NT2/D1 (cell line): ENCODE measurements at regions not wholly inside any gene's neighbourhood (a gene's known extent, or its start where the extent isn't known, plus 50 kb on each side); places are given as distances from the start of the nearest gene placed in this dataset.

ENCODE experiments used
- DNase-seq: peaks from one replicate; pipeline ENCODE4 v3.0.0-alpha.2; 2011; ENCODE audit warnings: low read depth, low spot score
- H3K27me3 ChIP-seq: 2 replicates; pipeline ENCODE4 v1.6.0; 2011; ENCODE audit warnings: mild to moderate bottlenecking; ENCODE audit not compliant: insufficient read length, insufficient read depth
- H3K36me3 ChIP-seq: 2 replicates; pipeline ENCODE4 v1.6.1; 2011; ENCODE audit warnings: mild to moderate bottlenecking, low read length, mixed read lengths; ENCODE audit not compliant: insufficient read depth, insufficient read length
- H3K4me1 ChIP-seq: 2 replicates; pipeline ENCODE4 v1.5.1; 2011; ENCODE audit not compliant: insufficient read depth, insufficient read length
- H3K4me3 ChIP-seq: 2 replicates; pipeline ENCODE4 v1.5.1; 2011; ENCODE audit warnings: low read depth; ENCODE audit not compliant: insufficient read length
- H3K9ac ChIP-seq: 2 replicates; pipeline ENCODE4 v1.6.0; 2011; ENCODE audit warnings: low read depth; ENCODE audit not compliant: insufficient read length
- H3K9me3 ChIP-seq: 2 replicates; pipeline ENCODE4 v1.5.1; 2011; ENCODE audit warnings: mild to moderate bottlenecking, low read length; ENCODE audit not compliant: insufficient read depth
- SUZ12 ChIP-seq: IDR thresholded peaks from 2 replicates; pipeline ENCODE4 v1.6.1; 2011; ENCODE audit not compliant: insufficient read length, insufficient read depth; ENCODE audit errors: extremely low read depth
- YY1 ChIP-seq: IDR thresholded peaks from 2 replicates; pipeline ENCODE4 v1.6.1; 2011; ENCODE audit not compliant: insufficient read length, insufficient read depth
- ZNF274 ChIP-seq: IDR thresholded peaks from 2 replicates; pipeline ENCODE4 v1.6.1; 2011; ENCODE audit warnings: mild to moderate bottlenecking, low read depth, low read length

DNA sequence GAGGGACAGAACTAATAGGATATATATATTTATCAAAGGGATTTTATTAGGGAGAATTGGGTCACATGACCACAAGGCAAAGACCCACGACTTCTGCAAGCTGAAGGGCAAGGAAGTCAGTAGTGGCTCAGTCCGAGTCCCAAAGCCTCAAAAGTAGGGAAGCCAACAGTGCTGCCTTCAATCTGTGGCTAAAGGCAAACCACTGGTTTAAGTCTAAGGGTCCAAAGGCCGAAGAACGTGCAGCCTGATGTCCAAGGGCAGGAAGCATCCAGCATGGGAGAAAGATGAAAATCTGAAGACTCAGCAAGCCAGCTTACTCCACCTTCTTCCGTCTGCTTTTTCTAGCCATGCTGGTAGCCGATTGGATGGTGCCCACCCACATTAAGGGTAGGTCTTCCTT, 157.9 kb upstream of the CRY1 start:
- Histone ChIP-seq H3K4me3 (no peak overlapping the region), H3K27me3 (no peaks in the 10 kb centered on the region), H3K9ac (no peak overlapping the region), H3K9me3 (no peaks in the 10 kb centered on the region), H3K36me3 (no peaks in the 10 kb centered on the region), H3K4me1 (no peaks in the 10 kb centered on the region)
- DNase-seq: no peak
- no peak for TF ChIP-seq YY1
- TF ChIP-seq SUZ12: no peak
- no peak for TF ChIP-seq ZNF274

- no peak overlapping the region for H3K4me3 ChIP-seq
- no peaks in the 10 kb centered on the region; the same call in 1 of the 2 replicates for H3K9me3 ChIP-seq
- H3K27me3 ChIP-seq: no peaks in the 10 kb centered on the region
- no peak overlapping the region for H3K9ac ChIP-seq
- H3K36me3 ChIP-seq: no peaks in the 10 kb centered on the region
- no peak for TF ChIP-seq YY1
- no peak for TF ChIP-seq ZNF274
- TF ChIP-seq SUZ12: no peak
- DNase-seq: no peak
- H3K4me1 ChIP-seq: no peaks in the 10 kb centered on the region
Observed at GRCh38 chr12:107253361-107253760, 160.0 kb upstream of the CRY1 start.

DNA sequence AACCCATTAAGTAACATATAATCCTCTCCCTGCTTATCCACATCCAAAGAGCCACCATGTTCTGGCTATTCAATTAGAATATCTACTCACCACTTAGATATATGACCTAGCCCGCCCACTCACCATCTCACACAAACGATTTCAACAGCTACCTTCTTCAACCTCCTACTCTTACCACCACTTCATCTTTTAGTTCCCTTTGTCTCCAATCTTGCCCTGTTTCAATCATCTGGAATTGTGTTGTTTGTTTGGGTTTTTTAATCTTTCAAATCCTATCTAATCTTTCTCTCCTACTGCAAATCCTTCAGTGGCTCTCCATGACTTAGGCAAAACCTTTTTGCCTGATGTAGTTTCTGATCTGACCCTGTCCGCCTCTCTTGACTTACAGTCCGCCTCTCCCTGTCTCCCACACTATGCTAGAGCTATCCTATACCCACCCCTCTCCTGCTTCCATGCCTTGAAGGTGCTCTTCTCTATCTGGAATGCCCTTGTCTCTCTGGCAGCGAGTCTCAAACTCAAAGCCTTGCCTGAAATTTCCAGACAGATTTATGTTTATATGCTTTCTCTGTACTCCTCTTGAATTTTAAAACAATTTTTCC, 161.0 kb upstream of the CRY1 start:
- no peak overlapping the region for H3K4me3 ChIP-seq
- H3K9me3 ChIP-seq: no peaks in the 10 kb centered on the region; the same call in 1 of the 2 replicates
- TF ChIP-seq ZNF274: no peak
- TF ChIP-seq SUZ12: no peak
- TF ChIP-seq YY1: no peak
- H3K36me3 ChIP-seq: no peaks in the 10 kb centered on the region
- H3K9ac ChIP-seq: no peak overlapping the region
- no peak for DNase-seq
- no peaks in the 10 kb centered on the region for H3K4me1 ChIP-seq
- H3K27me3 ChIP-seq: no peaks in the 10 kb centered on the region

DNA sequence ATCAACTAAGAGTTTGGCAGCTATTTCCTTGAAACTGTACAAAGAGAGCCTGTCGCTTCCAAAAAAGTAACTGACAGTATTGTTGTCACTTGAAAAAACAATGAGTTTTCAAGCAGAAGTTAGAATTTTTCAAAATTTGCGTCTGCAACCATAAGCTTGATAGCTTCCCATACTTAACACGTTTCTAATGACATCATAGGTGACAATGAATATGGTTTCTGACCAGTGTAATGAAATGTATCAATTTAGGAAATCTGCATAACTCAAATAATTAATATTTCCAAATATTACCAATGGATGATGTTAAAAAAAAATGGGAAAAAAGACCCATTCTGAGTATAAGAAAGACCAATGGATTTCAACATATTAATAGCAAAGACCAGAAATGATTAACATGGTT, 165.4 kb upstream of the CRY1 start:
- TF ChIP-seq ZNF274: no peak
- TF ChIP-seq SUZ12: no peak
- TF ChIP-seq YY1: no peak
- Histone ChIP-seq H3K9ac (no peak overlapping the region), H3K36me3 (no peaks in the 10 kb centered on the region), H3K4me3 (no peak overlapping the region), H3K27me3 (no peaks in the 10 kb centered on the region), H3K4me1 (no peaks in the 10 kb centered on the region), H3K9me3 (no peaks in the 10 kb centered on the region; the same call in none of the 2 replicates)
- no peak for DNase-seq

DNA sequence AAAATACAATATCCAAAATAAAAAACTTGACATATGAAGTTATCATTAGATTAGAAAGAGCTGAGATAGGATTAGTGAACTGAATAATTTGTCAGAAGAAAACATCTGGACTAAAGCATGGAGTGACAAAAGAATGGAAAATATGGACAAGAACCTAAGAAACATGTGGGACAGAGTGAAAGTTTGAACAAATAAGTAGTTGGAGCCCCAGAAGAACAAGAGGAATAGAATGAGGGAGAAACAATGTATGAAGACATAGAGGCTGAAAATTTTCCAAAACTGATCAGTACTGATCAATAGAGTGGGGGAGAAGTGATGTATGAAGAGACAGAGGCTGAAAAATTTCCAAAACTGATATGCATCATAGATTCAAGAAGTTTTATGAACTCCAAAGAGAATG, 170.6 kb upstream of the CRY1 start:
- H3K36me3 ChIP-seq: no peaks in the 10 kb centered on the region
- no peak for DNase-seq
- no peak for TF ChIP-seq SUZ12
- TF ChIP-seq ZNF274: no peak
- TF ChIP-seq YY1: no peak
- no peaks in the 10 kb centered on the region; the same call in 1 of the 2 replicates for H3K9me3 ChIP-seq
- no peak overlapping the region for H3K9ac ChIP-seq
- H3K27me3 ChIP-seq: no peaks in the 10 kb centered on the region
- H3K4me1 ChIP-seq: no peaks in the 10 kb centered on the region
- H3K4me3 ChIP-seq: no peak overlapping the region

DNA sequence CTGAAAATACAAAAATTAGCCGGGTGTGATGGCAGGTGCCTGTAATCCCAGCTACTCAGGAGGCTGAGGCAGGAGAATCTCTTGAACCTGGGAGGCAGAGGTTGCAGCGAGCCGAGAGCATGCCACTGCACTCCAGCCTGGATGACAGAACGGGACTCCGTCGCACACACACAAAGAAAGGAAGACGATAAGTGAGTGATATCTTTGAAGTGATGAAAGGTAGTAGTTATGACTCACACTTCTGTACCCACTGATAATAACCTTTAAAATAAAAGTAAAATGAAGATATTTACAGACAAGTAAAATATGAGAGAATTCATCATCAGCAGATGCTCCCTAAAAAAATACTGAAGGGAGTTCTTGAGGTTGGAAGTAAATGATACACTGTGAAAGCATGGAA, 171.3 kb upstream of the CRY1 start:
- no peak for TF ChIP-seq SUZ12
- TF ChIP-seq ZNF274: no peak
- no peak for TF ChIP-seq YY1
- Histone ChIP-seq H3K9me3 (no peaks in the 10 kb centered on the region; the same call in 1 of the 2 replicates), H3K4me3 (no peak overlapping the region), H3K36me3 (no peaks in the 10 kb centered on the region), H3K27me3 (no peaks in the 10 kb centered on the region), H3K4me1 (no peaks in the 10 kb centered on the region), H3K9ac (no peak overlapping the region)
- no peak for DNase-seq

- H3K36me3 ChIP-seq: no peaks in the 10 kb centered on the region
- H3K4me1 ChIP-seq: no peaks in the 10 kb centered on the region
- no peak for TF ChIP-seq ZNF274
- no peak for DNase-seq
- no peaks in the 10 kb centered on the region; the same call in 1 of the 2 replicates for H3K9me3 ChIP-seq
- H3K4me3 ChIP-seq: no peak overlapping the region
- H3K9ac ChIP-seq: no peak overlapping the region
- H3K27me3 ChIP-seq: no peaks in the 10 kb centered on the region
Observed at GRCh38 chr12:107267604-107268003, 174.3 kb upstream of the CRY1 start.
